ENCODE measurements at regions not wholly inside any gene's neighbourhood (a gene's known extent, or its start where the extent isn't known, plus 50 kb on each side); places are given as distances from the start of the nearest gene placed in this dataset.
A peak's percentile ranks its signal among the peaks of the same experiment; 100 is the strongest.

- no peaks in the 10 kb centered on the region for H3K9me3 ChIP-seq (ENCODE audit: control insufficient read depth, low read length)
- H3K36me3 ChIP-seq (ENCODE audit: control insufficient read depth in 1 of 2, insufficient read depth in 2 of 2, low read depth in 1 of 2, low read length in 2 of 2): no peaks in the 10 kb centered on the region
- H3K23ac ChIP-seq (ENCODE audit: low read length in 2 of 2): peak overlapping the region in 1 of 2 experiments; percentile 84
- H3K4ac ChIP-seq (ENCODE audit: low read depth in 1 of 2, low read length in 2 of 2): no peak overlapping the region
- H3K9ac ChIP-seq (ENCODE audit: low read length): peak overlapping the region; percentile 59
- no peak overlapping the region for H2BK5ac ChIP-seq (ENCODE audit: low read depth, low read length, poor library complexity, severe bottlenecking)
- H3K14ac ChIP-seq (ENCODE audit: low read length in 2 of 2): peak overlapping the region in 1 of 2 experiments; percentile 14
- no peak overlapping the region for H2BK15ac ChIP-seq (ENCODE audit: low read depth, poor library complexity, severe bottlenecking)
- no peak overlapping the region for H3K18ac ChIP-seq (ENCODE audit: low read depth in 1 of 2, low read length in 2 of 2)
- H3K79me1 ChIP-seq (replicated peaks; ENCODE audit: low read length, poor library complexity, severe bottlenecking): no peaks in the 10 kb centered on the region
- 24% methylated on average over 4 of the region's 4 CpGs for WGBS
- peaks cover 38 to 48% of the 10 kb centered on the region in 2 experiments for H3K27me3 ChIP-seq (ENCODE audit: control insufficient read depth in 1 of 2, insufficient read depth in 1 of 2, low read length in 2 of 2)
- no peak overlapping the region for H2AK5ac ChIP-seq (ENCODE audit: low read length, severe bottlenecking)
- H2BK12ac ChIP-seq (ENCODE audit: low read length in 2 of 2): no peak overlapping the region
- no peak overlapping the region for H4K8ac ChIP-seq (ENCODE audit: low read length)
- no peak overlapping the region for H3K27ac ChIP-seq (ENCODE audit: low read length, poor library complexity, severe bottlenecking)
- H2AFZ ChIP-seq (ENCODE audit: low read depth, low read length): no peak overlapping the region
- peaks cover 11% of the 10 kb centered on the region for H3K4me1 ChIP-seq (ENCODE audit: control insufficient read depth, insufficient read depth, low read depth, low read length)
- DNase-seq: no peak
- no peak overlapping the region for H2BK120ac ChIP-seq (ENCODE audit: low read depth, low read length)
- H3K4me3 ChIP-seq (ENCODE audit: insufficient read depth in 1 of 2, low read depth in 1 of 2, low read length in 2 of 2): no peak overlapping the region
- H4K91ac ChIP-seq (ENCODE audit: low read length): no peak overlapping the region
- H3K4me2 ChIP-seq (ENCODE audit: low read length, poor library complexity, severe bottlenecking): peak overlapping the region; percentile 57
Observed at GRCh38 chr9:113687107-113687679, 188.9 kb upstream of the ZNF618 start.

GRCh38 chr9:113687680-113688371 is 188.3 kb upstream of the ZNF618 start:
- DNase-seq: peak; percentile 63
- H2AK5ac ChIP-seq (ENCODE audit: low read length, severe bottlenecking): no peak overlapping the region
- peak overlapping the region in 1 of 2 experiments; percentile 84 for H3K23ac ChIP-seq (ENCODE audit: low read length in 2 of 2)
- H4K8ac ChIP-seq (ENCODE audit: low read length): no peak overlapping the region
- no peak overlapping the region for H3K18ac ChIP-seq (ENCODE audit: low read depth in 1 of 2, low read length in 2 of 2)
- peak overlapping the region in 1 of 2 experiments; percentile 14 for H3K14ac ChIP-seq (ENCODE audit: low read length in 2 of 2)
- H3K4me2 ChIP-seq (ENCODE audit: low read length, poor library complexity, severe bottlenecking): peak overlapping the region; percentile 57
- peaks cover 38 to 55% of the 10 kb centered on the region in 2 experiments for H3K27me3 ChIP-seq (ENCODE audit: control insufficient read depth in 1 of 2, insufficient read depth in 1 of 2, low read length in 2 of 2)
- peak overlapping the region; percentile 59 for H3K9ac ChIP-seq (ENCODE audit: low read length)
- no peaks in the 10 kb centered on the region for H3K79me1 ChIP-seq (replicated peaks; ENCODE audit: low read length, poor library complexity, severe bottlenecking)
- no peak overlapping the region for H2AFZ ChIP-seq (ENCODE audit: low read depth, low read length)
- no peak overlapping the region for H2BK15ac ChIP-seq (ENCODE audit: low read depth, poor library complexity, severe bottlenecking)
- H2BK120ac ChIP-seq (ENCODE audit: low read depth, low read length): no peak overlapping the region
- H2BK12ac ChIP-seq (ENCODE audit: low read length in 2 of 2): no peak overlapping the region
- H3K4me1 ChIP-seq (ENCODE audit: control insufficient read depth, insufficient read depth, low read depth, low read length): peaks cover 9% of the 10 kb centered on the region
- no peak overlapping the region for H4K91ac ChIP-seq (ENCODE audit: low read length)
- H3K9me3 ChIP-seq (ENCODE audit: control insufficient read depth, low read length): no peaks in the 10 kb centered on the region
- no peak overlapping the region for H3K4ac ChIP-seq (ENCODE audit: low read depth in 1 of 2, low read length in 2 of 2)
- no peak overlapping the region for H3K27ac ChIP-seq (ENCODE audit: low read length, poor library complexity, severe bottlenecking)
- no peak overlapping the region for H2BK5ac ChIP-seq (ENCODE audit: low read depth, low read length, poor library complexity, severe bottlenecking)
- no peaks in the 10 kb centered on the region for H3K36me3 ChIP-seq (ENCODE audit: control insufficient read depth in 1 of 2, insufficient read depth in 2 of 2, low read depth in 1 of 2, low read length in 2 of 2)
- 10% methylated on average over 32 of the region's 40 CpGs for WGBS
- peak overlapping the region; percentile 10 to 39 for H3K4me3 ChIP-seq (ENCODE audit: insufficient read depth in 1 of 2, low read depth in 1 of 2, low read length in 2 of 2)

GRCh38 chr9:113690055-113690740 is 185.9 kb upstream of the ZNF618 start:
- H3K79me1 ChIP-seq (replicated peaks; ENCODE audit: low read length, poor library complexity, severe bottlenecking): no peaks in the 10 kb centered on the region
- peaks cover 18% of the 10 kb centered on the region for H3K9me3 ChIP-seq (ENCODE audit: control insufficient read depth, low read length)
- WGBS: 84% methylated on average over 10 of the region's 11 CpGs
- no peak overlapping the region for H2BK15ac ChIP-seq (ENCODE audit: low read depth, poor library complexity, severe bottlenecking)
- H3K4me1 ChIP-seq (ENCODE audit: control insufficient read depth, insufficient read depth, low read depth, low read length): peaks cover 9% of the 10 kb centered on the region
- H3K27me3 ChIP-seq (ENCODE audit: control insufficient read depth in 1 of 2, insufficient read depth in 1 of 2, low read length in 2 of 2): peaks cover 34 to 54% of the 10 kb centered on the region in 2 experiments
- peak overlapping the region; percentile 71 for H3K27ac ChIP-seq (ENCODE audit: low read length, poor library complexity, severe bottlenecking)
- peak overlapping the region; percentile 52 for H2AK5ac ChIP-seq (ENCODE audit: low read length, severe bottlenecking)
- H3K4me2 ChIP-seq (ENCODE audit: low read length, poor library complexity, severe bottlenecking): no peak overlapping the region
- H4K8ac ChIP-seq (ENCODE audit: low read length): no peak overlapping the region
- no peak overlapping the region for H2BK120ac ChIP-seq (ENCODE audit: low read depth, low read length)
- no peak for DNase-seq
- H3K4me3 ChIP-seq (ENCODE audit: insufficient read depth in 1 of 2, low read depth in 1 of 2, low read length in 2 of 2): no peak overlapping the region
- no peak overlapping the region for H3K18ac ChIP-seq (ENCODE audit: low read depth in 1 of 2, low read length in 2 of 2)
- no peaks in the 10 kb centered on the region for H3K36me3 ChIP-seq (ENCODE audit: control insufficient read depth in 1 of 2, insufficient read depth in 2 of 2, low read depth in 1 of 2, low read length in 2 of 2)
- no peak overlapping the region for H3K14ac ChIP-seq (ENCODE audit: low read length in 2 of 2)
- no peak overlapping the region for H2BK5ac ChIP-seq (ENCODE audit: low read depth, low read length, poor library complexity, severe bottlenecking)
- H2BK12ac ChIP-seq (ENCODE audit: low read length in 2 of 2): no peak overlapping the region
- H4K91ac ChIP-seq (ENCODE audit: low read length): no peak overlapping the region
- H3K4ac ChIP-seq (ENCODE audit: low read depth in 1 of 2, low read length in 2 of 2): no peak overlapping the region
- no peak overlapping the region for H3K9ac ChIP-seq (ENCODE audit: low read length)
- no peak overlapping the region for H2AFZ ChIP-seq (ENCODE audit: low read depth, low read length)
- H3K23ac ChIP-seq (ENCODE audit: low read length in 2 of 2): no peak overlapping the region

GRCh38 chr9:113692256-113692655 is 183.9 kb upstream of the ZNF618 start:
- Histone ChIP-seq H3K9ac (ENCODE audit: low read length) (no peak overlapping the region), H2AK5ac (ENCODE audit: low read length, severe bottlenecking) (no peak overlapping the region), H2BK5ac (ENCODE audit: low read depth, low read length, poor library complexity, severe bottlenecking) (no peak overlapping the region), H2BK120ac (ENCODE audit: low read depth, low read length) (no peak overlapping the region), H2BK15ac (ENCODE audit: low read depth, poor library complexity, severe bottlenecking) (no peak overlapping the region), H3K18ac (ENCODE audit: low read depth in 1 of 2, low read length in 2 of 2) (no peak overlapping the region), H4K91ac (ENCODE audit: low read length) (no peak overlapping the region), H3K4me3 (ENCODE audit: insufficient read depth in 1 of 2, low read depth in 1 of 2, low read length in 2 of 2) (no peak overlapping the region), H4K8ac (ENCODE audit: low read length) (no peak overlapping the region), H3K14ac (ENCODE audit: low read length in 2 of 2) (no peak overlapping the region), H2BK12ac (ENCODE audit: low read length in 2 of 2) (no peak overlapping the region), H3K4me1 (ENCODE audit: control insufficient read depth, insufficient read depth, low read depth, low read length) (peaks cover 9% of the 10 kb centered on the region), H3K4me2 (ENCODE audit: low read length, poor library complexity, severe bottlenecking) (no peak overlapping the region), H3K27me3 (ENCODE audit: control insufficient read depth in 1 of 2, insufficient read depth in 1 of 2, low read length in 2 of 2) (peaks cover 17 to 34% of the 10 kb centered on the region in 2 experiments), H3K23ac (ENCODE audit: low read length in 2 of 2) (no peak overlapping the region), H2AFZ (ENCODE audit: low read depth, low read length) (no peak overlapping the region), H3K79me1 (replicated peaks; ENCODE audit: low read length, poor library complexity, severe bottlenecking) (no peaks in the 10 kb centered on the region), H3K36me3 (ENCODE audit: control insufficient read depth in 1 of 2, insufficient read depth in 2 of 2, low read depth in 1 of 2, low read length in 2 of 2) (no peaks in the 10 kb centered on the region), H3K4ac (ENCODE audit: low read depth in 1 of 2, low read length in 2 of 2) (no peak overlapping the region), H3K9me3 (ENCODE audit: control insufficient read depth, low read length) (peaks cover 27% of the 10 kb centered on the region), H3K27ac (ENCODE audit: low read length, poor library complexity, severe bottlenecking) (no peak overlapping the region)
- WGBS: 90% methylated on average over 2 of the region's 2 CpGs
- no peak for DNase-seq

All from mesenchymal stem cell (in vitro differentiated cells and primary cell).